ENCODE measurements at regions not wholly inside any gene's neighbourhood (a gene's known extent, or its start where the extent isn't known, plus 50 kb on each side); places are given as distances from the start of the nearest gene placed in this dataset.

- DNase-seq: no peak
Observed at GRCh38 chr2:2681085-2681484, 350.0 kb upstream of the MYT1L start.

GRCh38 chr2:2674831-2675230, 343.8 kb upstream of the MYT1L start:
- DNase-seq: no peak

GRCh38 chr2:2673406-2673805, 342.3 kb upstream of the MYT1L start:
- DNase-seq: no peak

GRCh38 chr2:2672249-2672648, 341.2 kb upstream of the MYT1L start:
- no peak for DNase-seq

- no peak for DNase-seq
Observed at GRCh38 chr2:2671826-2672225, 340.8 kb upstream of the MYT1L start.

- DNase-seq: no peak
Observed at GRCh38 chr2:2669316-2669715, 338.2 kb upstream of the MYT1L start.

- DNase-seq: no peak
Observed at GRCh38 chr2:2668681-2669265, 337.7 kb upstream of the MYT1L start.

GRCh38 chr2:2667690-2668089, 336.6 kb upstream of the MYT1L start:
- no peak for DNase-seq

- no peak for DNase-seq
Observed at GRCh38 chr2:2665834-2666133, 334.7 kb upstream of the MYT1L start.

GRCh38 chr2:2664989-2665833, 334.1 kb upstream of the MYT1L start:
- DNase-seq: no peak

- DNase-seq: no peak
Observed at GRCh38 chr2:2663401-2664036, 332.4 kb upstream of the MYT1L start.

GRCh38 chr2:2662847-2663356, 331.8 kb upstream of the MYT1L start:
- DNase-seq: no peak

- DNase-seq: no peak
Observed at GRCh38 chr2:2662037-2662846, 331.2 kb upstream of the MYT1L start.

GRCh38 chr2:2660789-2661355, 329.8 kb upstream of the MYT1L start:
- DNase-seq: no peak

GRCh38 chr2:2657121-2657962, 326.3 kb upstream of the MYT1L start:
- DNase-seq: no peak

GRCh38 chr2:2656115-2657011, 325.3 kb upstream of the MYT1L start:
- no peak for DNase-seq

- DNase-seq: no peak
Observed at GRCh38 chr2:2655453-2656114, 324.5 kb upstream of the MYT1L start.

- DNase-seq: no peak
Observed at GRCh38 chr2:2653231-2653630, 322.2 kb upstream of the MYT1L start.

- no peak for DNase-seq
Observed at GRCh38 chr2:2650608-2651375, 319.7 kb upstream of the MYT1L start.
